Activated naive CD4-positive, alpha-beta T cell (primary cell): ENCODE measurements at regions not wholly inside any gene's neighbourhood (a gene's known extent, or its start where the extent isn't known, plus 50 kb on each side); places are given as distances from the start of the nearest gene placed in this dataset.

Experiments used
- DNase-seq, 4 experiments: peaks; one replicate each; lab custom pipeline; 2025; lab: John Stamatoyannopoulos, UW

DNA sequence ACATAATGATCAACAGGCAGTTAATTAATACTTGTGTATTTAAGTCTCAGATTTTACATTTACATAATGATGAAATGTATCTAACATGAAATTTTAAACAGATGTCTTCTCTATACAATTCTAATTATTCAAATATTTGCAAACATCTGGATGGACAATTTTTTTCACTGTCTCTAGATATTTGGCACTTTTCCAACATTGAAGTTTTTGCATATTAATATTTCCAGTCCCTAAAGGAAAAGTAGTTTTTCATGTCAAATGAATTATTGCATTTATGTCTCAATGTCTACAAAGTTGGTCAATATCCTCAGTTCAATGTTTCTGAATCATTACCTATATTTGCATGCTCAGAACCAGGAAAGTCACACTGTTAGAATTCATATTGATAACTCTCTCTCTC, 560.9 kb upstream of the PKDCC start:
- no peak for DNase-seq

DNA sequence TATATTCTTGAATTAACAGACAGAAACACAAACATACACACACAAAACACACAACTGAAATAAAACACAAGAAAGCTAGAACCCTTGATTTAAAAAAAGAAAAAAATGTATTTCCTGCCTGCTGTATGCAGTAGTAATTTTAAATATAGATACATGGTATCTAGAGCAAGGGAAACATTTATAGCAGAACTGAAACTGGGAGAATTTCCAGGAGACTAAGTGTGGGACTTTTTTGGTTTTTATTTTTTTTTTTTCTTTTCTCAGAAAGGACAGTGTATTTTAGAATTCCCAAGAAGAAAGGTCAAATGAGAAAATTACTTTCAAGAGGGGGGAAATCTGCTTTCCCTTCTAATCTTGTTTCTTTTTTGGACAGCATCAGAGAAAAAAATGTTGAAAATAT, 558.9 kb upstream of the PKDCC start:
- no peak for DNase-seq

DNA sequence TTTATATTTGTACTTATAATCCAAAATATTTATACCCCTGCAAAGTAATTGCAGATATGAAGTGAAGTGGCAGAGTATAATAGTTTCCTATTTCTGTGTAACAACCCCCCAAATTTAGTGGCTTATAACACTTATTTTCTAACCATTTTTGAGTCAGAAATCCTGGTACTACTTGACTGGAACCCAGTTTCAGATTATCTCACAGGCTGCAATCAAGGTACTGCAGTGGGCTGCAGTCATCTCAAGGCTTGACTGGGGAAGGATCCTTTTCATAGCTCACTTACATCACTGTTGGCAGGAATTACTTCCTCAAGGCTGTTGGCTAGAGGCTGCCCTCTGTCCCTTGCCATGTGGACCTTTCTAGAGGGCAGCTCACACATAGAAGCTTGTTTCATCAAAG, 558.2 kb upstream of the PKDCC start:
- no peak for DNase-seq

DNA sequence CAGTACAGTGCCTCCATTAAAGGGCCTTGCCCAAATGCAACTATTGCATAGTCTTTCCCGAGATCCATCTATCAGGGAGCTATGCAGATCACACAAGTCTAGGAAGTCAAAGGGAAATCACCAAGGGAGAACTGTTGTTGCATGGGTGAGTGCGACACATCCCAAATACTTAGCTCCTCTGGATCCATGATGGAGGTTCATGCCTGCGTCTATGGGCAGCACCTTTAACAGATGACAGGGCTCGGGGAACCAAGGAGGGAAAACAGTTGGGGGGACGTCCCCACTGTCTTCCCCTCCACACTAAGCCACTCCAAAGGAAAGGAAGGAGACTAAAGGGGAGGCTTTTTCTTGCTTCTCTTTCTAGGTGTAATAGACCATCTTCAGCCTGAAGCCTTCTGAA, 552.8 kb upstream of the PKDCC start:
- no peak for DNase-seq

DNA sequence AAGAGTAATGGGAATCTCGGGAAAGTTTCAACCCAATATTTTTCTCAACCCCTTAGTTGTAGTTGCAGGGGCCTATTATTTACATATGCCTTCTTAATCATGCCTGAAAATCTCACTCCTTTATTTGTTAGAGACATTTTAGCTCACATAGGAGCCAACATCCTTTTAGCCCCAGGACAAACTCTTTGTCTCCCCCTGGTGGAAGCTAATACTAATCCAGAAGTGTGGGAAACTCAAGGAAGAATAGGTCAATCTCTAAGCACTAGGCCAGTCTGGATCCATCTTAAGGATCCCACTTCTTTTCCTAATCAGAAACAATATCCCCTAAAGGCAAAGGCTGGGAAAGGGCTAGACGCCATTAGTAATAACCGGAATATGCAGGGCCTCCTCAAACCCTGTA, 550.9 kb upstream of the PKDCC start:
- no peak for DNase-seq

DNA sequence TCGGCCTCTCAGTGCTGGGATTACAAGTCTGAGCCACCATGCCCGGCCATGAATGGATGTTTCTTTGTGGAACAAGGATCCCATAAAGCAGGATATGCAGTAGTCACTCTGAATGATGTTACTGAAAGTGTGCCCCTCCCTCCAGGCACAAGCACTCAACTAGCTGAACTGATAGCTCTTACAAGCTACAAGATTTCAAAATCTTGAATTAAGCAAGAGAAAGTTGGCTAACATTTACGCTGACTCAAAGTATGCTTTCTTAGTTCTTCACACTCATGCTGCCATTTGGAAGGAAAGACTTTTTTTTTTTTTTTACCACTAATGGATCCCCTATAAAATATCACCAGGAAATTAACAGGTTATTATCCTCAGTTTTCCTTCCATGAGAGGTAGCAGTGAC, 549.0 kb upstream of the PKDCC start:
- DNase-seq, result no peak

DNA sequence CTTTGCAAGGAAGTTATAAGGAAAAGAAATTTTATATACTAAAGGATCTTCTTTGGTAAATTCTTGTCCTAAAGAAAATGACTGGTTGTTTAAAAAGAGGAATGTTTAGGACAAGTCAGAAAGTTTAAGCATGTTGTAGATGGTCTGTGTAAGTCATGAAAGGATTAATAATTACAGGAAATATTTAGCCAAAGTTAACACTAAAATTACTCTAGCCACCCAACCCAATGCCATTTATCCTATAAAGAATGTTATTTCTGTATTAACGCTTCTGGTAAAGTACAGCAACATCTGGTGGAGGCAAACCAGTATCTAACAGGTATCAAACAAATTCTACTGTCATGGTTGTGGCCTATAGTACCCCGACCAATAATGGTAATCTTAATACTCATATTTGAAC, 546.9 kb upstream of the PKDCC start:
- DNase-seq, result no peak

DNA sequence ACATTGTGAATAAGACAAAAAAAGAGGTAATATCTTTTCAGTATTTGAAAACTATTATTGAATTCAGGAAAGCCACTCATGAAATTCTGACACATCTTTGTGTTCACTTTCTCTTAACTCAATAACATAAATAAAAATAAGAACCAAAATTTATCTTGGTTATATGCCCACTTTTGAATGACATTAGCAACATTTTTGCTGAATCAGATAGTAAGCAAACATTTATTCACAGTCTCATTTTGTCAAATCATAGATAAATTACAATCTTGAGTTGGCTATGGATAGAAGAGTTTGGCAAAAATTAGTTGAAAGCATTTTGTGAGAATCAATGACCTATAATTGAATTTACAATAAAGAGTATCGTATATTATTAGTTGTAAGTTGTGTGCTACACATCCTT, 545.1 kb upstream of the PKDCC start:
- no peak for DNase-seq

DNA sequence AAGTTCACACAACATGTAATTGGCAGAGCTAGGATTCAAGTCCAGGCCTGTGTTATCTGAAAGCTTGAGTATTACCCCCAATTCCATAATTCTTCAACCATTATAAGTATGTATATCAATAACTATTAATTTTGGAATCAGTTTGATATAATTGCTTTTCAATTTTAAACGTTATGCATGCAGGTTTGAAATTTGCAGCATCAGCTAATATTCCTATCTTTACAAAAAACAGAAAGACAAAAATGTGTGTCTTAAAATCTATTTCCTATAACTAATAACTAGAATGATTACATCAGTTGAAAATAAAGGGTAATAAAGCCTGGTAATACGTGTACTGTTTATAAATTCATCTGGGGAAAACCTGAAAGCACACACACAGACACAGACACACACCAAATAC, 543.3 kb upstream of the PKDCC start:
- DNase-seq, result no peak

DNA sequence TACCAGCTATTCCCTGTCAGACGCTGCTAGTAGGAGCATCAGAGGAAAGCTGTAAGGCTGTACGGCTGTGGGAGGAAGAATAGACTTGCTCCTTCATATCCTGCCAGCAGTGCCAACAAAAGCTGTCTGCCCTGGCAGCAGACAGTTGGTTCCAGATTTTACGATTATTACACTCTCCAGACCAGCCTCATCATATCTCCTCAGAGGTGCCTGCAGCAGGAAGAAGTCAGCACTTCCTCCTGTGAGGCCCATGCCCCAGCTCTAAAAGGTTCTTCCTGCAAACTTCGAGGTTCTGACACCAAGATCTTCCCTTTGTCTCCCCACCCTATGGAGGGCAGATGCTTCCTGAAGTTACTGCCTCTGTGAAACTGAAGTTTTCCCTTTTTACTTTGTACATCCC, 537.7 kb upstream of the PKDCC start:
- no peak for DNase-seq

DNA sequence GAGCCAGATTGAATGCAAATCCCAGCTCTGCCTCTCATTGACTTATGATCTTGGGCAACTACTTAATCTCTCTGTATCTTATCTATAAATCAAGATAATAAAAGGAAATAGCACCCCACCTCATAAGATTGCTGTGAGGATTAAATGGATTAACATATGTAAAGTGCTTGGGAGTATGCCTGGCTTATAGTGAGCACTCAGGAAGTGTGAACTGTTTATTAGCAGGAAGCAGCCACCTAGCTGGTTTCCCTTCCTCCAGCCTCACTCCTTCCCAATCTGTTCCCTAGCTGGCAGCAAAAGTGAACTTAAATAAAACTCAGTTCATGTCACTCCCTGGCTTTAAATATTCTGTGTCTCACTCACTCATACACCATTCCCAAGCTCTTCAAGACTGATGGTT, 526.6 kb upstream of the PKDCC start:
- no peak for DNase-seq

DNA sequence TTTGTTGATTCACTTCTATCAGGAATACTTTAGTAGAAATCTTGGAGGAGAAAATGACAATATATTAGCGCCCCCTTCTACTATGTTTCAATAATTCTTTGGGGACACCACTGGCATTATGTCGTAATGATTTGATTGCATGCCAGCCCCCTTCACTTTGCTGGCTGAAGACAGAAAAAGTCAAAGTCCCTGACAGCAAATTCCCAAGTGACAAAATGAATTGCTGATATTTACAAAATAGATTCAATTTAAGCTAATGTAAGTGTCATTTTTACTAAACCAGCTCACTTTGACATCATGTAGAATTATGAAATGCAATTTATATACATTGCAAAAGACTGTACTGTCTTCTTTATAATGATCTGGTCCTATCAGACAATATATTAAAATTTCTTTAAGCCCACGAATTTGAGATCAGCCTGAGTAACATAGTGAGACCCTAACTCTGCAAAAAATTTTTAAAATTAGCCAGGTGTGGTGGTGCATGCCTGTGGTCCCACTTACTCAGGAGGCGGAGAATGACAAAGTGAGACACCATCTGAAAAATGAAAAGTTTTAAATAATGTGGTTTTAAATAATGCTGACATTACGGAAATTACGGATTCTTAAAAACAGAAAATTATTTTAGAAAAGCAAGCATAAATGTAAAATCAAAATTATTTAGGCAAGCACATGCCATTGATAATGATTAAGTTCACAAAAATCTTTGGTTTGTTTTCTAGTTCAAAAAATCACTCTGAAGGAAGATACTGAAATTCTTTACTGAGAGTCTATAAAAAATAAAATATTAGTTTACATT, 520.1 kb upstream of the PKDCC start:
- no peak for DNase-seq

DNA sequence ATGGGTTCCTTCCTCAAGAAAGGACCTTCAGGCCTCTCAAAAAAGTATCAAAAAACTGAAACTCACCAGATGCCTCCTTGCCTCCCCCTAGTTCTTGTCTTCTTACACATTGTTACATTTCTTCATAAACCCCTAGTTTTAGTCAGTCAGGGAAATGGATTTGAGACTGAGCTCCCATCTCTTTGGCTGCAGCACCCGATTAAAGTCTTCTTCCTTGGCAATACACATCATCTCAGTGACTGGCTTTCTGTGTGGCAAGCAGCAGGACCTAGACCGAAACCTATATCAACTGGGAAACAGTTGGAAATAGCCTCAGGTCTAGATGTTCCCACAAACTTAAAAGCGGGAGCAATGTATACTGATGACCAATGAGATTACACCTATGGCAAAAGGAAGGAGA, 512.2 kb upstream of the PKDCC start:
- no peak for DNase-seq

DNA sequence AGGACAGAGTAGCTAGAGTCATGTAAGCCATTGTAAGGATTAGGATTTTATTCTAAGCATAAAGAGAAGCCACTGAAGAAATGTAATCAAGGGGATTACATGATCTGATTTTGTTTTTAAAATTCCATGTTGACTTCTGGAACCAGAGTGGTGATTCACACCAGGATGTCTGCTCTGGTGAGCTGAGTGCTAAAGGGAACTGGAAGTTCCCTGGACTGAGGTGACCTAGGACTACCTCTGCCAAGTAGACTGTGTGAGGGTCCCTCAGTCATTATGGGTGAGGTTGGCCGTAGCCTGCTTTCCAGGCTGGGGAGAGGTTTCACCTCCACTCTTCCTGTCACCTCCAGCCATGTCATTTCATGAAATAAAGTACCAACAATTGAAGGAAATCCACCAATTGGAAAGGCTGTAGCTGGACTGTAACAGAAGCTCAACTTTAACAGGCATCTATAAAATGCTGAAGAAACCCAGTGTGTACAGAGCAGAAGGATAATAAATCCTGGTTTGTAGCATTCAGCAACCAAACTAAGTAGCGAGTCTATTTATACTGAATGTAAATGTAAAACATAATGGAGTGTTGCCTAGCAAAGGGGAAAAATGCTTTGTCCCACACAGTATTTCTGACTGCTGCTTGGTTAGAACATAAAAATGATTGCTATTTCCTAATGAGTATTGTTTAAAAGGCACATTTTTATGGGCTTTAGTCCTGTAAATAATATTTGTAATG, 507.4 kb upstream of the PKDCC start:
- no peak for DNase-seq

DNA sequence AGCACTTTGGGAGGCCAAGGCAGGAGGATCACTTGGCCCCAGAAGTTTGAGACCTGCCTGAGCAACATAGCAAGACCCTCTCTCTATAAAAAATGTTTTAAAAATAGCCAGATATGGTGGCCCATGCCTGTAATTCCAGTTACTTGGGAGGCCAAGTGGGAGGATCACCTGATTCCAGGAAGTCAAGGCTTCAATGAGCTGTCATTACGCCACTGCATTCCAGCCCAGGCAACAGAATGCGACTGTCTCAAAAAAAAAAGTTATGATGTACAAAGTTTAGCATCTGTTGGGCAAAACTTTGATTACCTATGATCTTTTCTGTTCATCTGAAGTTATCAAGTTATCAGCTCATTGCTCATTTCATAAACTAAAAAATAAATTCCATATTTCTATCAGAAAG, 504.1 kb upstream of the PKDCC start:
- DNase-seq, result no peak

DNA sequence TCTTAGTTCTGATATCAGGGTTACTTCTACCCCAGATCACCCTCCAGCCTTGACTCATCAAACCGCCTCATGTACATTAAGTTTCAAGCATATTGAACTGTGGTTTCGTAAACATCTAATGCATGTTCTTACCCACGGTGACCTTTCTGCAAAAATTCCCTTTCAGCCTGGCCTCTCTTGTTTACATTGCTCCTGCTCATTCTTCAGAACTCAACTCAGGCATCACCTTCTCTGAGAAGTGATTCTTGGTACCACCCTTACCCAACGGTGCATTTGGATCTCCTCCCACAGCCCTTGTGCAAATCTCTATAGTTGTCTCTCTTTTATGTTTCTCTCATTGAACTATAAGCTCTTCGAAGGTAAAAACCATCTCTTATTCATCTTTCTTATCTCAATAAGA, 503.1 kb upstream of the PKDCC start:
- DNase-seq, result no peak

DNA sequence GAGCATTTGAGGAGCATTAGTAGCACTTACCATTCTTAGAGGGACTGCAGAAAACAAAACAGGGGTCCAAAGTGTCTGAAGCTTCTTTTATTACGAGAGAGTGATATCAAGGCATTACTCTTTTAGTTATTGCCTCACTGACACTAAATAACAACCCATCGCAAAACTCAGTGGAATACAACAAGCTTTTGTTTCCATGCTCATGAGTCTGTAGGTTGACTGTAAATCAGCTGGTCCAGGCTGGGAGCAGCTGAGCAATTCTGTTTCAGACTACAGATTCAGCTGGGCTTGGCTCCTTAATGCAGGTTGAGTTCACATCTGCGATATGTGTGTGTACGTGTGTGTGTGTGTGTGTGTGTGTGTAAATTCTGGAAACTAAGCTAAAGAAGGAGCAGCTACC, 501.8 kb upstream of the PKDCC start:
- DNase-seq, result no peak

DNA sequence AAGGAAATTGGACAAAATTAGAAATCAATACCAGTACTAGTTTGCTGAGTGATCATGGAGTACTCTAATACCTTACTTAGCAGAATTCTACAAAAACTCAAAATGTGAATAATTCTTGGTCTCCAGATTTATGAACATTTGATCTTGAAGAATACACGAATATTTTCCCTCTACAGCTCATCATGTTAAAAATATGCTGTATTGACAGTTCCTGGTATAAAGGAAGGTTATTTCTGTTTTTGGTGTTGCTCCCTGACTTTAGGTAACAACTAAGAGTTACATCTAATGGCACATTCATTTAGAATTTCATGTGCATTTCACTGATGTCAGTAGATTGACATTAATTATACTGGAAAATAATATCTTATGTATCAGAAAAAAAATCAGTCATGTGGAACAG, 479.2 kb upstream of the PKDCC start:
- no peak for DNase-seq

DNA sequence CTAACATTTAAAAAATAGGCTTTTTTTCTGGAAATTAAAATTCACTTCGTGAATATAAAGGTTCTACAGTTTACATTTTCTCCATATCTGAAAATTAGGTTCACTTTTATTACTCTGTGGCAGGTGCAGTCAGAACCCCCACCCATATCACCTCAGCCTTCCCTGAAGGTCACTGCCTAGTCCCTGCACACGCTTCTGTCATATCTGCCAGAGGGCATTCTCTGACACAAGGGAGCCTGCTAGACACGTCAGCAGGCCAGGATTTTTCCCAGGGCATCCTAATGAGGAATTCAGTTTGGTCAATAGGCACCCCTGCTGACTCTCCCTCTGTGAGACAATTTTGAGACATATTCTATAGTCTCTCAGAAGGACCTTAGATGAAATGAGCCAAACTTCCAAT, 475.7 kb upstream of the PKDCC start:
- DNase-seq, result no peak

DNA sequence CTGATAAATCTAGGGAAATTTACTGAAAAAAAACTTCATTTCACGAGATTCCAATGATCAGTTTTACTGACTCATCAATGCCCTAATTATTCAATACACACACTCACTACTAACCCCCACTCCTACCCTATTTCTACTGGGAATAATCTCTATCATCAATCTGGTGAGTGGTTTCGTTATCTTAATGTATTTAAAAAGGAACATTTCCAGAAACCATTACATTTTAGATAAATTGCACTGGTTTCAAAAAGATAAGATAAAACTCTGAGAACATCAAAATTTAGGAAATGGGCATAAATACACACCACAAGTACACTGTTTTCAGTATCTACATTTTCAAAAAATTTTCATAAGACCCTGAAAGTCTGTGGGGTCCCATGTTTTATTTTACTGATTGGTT, 471.4 kb upstream of the PKDCC start:
- DNase-seq, result no peak

DNA sequence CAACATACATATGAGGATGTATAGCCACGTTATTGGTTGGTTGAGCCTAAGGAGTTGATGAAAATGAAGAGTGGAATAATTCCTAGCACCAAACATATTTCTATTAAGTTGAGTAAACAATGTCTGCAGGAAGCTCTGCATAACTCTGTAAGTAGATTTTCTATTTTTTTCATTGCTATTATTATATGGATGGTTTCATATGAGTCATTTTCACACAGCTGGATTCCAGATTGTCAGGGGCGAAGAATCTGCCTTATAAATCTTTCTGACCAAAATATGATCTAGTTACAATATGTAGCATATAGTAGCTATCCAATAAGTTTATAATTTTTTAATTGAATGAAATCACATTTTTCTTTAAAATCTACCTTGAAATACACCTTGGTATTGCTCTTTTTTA, 468.0 kb upstream of the PKDCC start:
- DNase-seq, result no peak

DNA sequence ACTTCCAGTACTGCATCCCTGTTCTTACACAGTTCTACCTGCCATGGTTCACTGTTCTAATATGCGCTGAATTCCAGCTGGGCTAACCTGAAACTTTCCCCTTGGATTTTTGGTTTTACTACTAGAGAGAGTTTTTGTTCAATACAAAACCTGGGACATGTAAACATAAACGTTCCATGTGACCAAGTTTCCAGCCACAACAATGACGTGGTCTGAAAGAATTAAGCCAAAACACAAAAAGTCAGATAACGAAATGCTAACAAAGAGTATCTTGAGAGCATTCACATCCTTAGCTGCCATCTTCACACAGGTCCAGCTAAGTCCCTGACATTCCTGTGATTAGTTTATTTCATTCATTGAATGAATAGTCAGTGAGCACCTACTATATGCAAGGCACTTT, 467.0 kb upstream of the PKDCC start:
- DNase-seq, result no peak

DNA sequence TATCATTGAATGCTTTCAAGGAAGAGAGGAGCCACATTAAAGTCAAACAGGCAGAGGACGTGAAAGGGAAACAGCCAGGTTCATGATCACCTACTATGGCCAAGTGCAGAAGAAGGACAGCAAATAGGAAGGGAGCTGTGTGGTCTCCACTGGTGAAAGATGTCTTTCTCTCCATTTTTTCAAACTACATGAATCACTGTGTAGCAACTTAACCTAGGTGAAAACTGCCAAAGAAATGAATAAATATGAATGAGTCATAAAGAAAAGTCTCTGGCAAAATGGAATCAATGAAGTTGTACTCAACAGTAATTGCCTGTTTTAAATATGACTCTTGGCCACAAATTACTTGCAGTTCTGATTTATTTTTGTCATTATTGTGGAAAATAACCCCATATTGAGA, 452.6 kb upstream of the PKDCC start:
- no peak for DNase-seq

DNA sequence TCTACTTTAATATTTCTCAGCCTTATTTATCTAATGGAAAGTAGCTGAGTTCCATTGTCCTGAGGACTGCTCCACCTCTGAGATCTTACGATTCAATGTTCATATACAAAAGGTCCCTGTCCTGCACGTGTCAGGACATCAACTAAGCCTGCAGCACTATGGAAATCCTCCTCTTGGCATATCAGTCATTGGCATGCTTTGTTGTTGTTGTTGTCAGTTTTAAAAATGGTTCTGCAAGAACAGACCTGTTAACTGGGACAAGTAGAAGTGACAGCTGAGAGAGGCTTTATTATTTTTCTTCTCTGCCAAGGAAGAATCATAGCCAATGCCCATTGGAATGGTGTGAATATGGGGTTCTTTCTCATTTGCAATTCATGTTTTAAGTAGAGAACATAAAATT, 450.1 kb upstream of the PKDCC start:
- DNase-seq, result no peak
